Stimulated activated CD8-positive, alpha-beta memory T cell treated with anti-CD3 and anti-CD28 coated beads, Interleukin-4, amount 100 ng/mL, for 48 hours (primary cell): ENCODE measurements at regions not wholly inside any gene's neighbourhood (a gene's known extent, or its start where the extent isn't known, plus 50 kb on each side); places are given as distances from the start of the nearest gene placed in this dataset.

Experiments used
- DNase-seq: peaks from one replicate; pipeline ENCODE4 v3.0.0-alpha.2; 2020

- no peak for DNase-seq
Observed at GRCh38 chrX:131704136-131704695, 160.3 kb downstream of the OR13H1 start.

- no peak for DNase-seq
Observed at GRCh38 chrX:131709553-131709952, 165.7 kb downstream of the OR13H1 start.

- DNase-seq, result no peak
Observed at GRCh38 chrX:131711478-131711867, 167.6 kb downstream of the OR13H1 start.

GRCh38 chrX:131723646-131724045 is 179.8 kb downstream of the OR13H1 start:
- DNase-seq, result no peak

GRCh38 chrX:131724292-131724691 is 180.4 kb downstream of the OR13H1 start:
- no peak for DNase-seq

GRCh38 chrX:131725001-131725654 is 181.3 kb downstream of the OR13H1 start:
- no peak for DNase-seq

- DNase-seq, result no peak
Observed at GRCh38 chrX:131727778-131728177, 183.9 kb downstream of the OR13H1 start.

- no peak for DNase-seq
Observed at GRCh38 chrX:131728295-131729145, 184.6 kb downstream of the OR13H1 start.

- DNase-seq, result no peak
Observed at GRCh38 chrX:131729295-131729694, 185.4 kb downstream of the OR13H1 start.

- DNase-seq, result no peak
Observed at GRCh38 chrX:131734621-131735020, 190.7 kb downstream of the OR13H1 start.

GRCh38 chrX:131735127-131735526 is 191.3 kb downstream of the OR13H1 start:
- no peak for DNase-seq

- DNase-seq, result no peak
Observed at GRCh38 chrX:131739823-131740222, 195.9 kb downstream of the OR13H1 start.

GRCh38 chrX:131741103-131741581 is 197.3 kb downstream of the OR13H1 start:
- no peak for DNase-seq

GRCh38 chrX:131745942-131746489 is 202.1 kb downstream of the OR13H1 start:
- no peak for DNase-seq

- no peak for DNase-seq
Observed at GRCh38 chrX:131746491-131746968, 202.7 kb downstream of the OR13H1 start.

- DNase-seq, result no peak
Observed at GRCh38 chrX:131747173-131747572, 203.3 kb downstream of the OR13H1 start.

- no peak for DNase-seq
Observed at GRCh38 chrX:131752493-131753198, 208.8 kb downstream of the OR13H1 start.

GRCh38 chrX:131762802-131763234 is 218.9 kb downstream of the OR13H1 start:
- no peak for DNase-seq

- no peak for DNase-seq
Observed at GRCh38 chrX:131763674-131764073, 219.8 kb downstream of the OR13H1 start.

GRCh38 chrX:131764216-131764615 is 220.3 kb downstream of the OR13H1 start:
- no peak for DNase-seq

GRCh38 chrX:131778269-131779218 is 234.7 kb downstream of the OR13H1 start:
- DNase-seq, result no peak
